ENCODE measurements at regions not wholly inside any gene's neighbourhood (a gene's known extent, or its start where the extent isn't known, plus 50 kb on each side); places are given as distances from the start of the nearest gene placed in this dataset.

DNA sequence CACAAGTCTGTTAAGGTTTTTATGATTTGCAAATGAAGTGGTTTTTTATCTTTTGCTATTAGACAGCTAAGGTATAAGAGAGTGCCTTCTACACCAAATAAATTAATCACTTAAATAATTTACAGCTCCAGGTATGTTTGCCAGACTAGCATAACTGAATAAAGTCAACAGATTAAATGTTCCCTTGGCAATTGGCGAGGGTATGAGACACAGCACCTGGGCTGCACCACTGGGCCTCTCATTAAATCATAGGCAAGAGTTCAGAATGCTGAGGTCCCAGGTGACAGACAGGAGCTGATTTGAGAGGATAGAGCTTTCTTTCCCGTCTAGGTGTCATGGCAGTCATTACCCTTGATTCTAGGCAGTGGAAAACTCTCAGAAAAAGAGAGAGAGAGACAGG, 62.6 kb upstream of the WT1 start:
- H3K27ac Mint-ChIP-seq (ENCODE audit: unreplicated experiment): no peak overlapping the region
- no peaks in the 10 kb centered on the region for H3K4me1 Mint-ChIP-seq (ENCODE audit: low read depth, unreplicated experiment)
- H3K36me3 Mint-ChIP-seq (ENCODE audit: low read depth, unreplicated experiment): no peaks in the 10 kb centered on the region

GRCh38 chr11:32494629-32495028, 59.3 kb upstream of the WT1 start:
- no peak overlapping the region for H3K9ac ChIP-seq (ENCODE audit: low read length)
- H3K27ac ChIP-seq (ENCODE audit: low read depth, low read length): no peak overlapping the region
- H3K79me2 ChIP-seq (ENCODE audit: insufficient read depth, low read length): no peaks in the 10 kb centered on the region
- DNase-seq (ENCODE audit: low read depth) (no peak), FAIRE-seq (no peak)
- H3K4me1 ChIP-seq (ENCODE audit: insufficient read depth, low read length): no peaks in the 10 kb centered on the region
- H3K27me3 ChIP-seq (ENCODE audit: insufficient read depth, low read length): no peaks in the 10 kb centered on the region
- no peaks in the 10 kb centered on the region for H4K20me1 ChIP-seq (ENCODE audit: insufficient read depth, low read length)
- Mint-ChIP-seq H3K27ac (ENCODE audit: unreplicated experiment) (no peak overlapping the region), H3K4me3 (ENCODE audit: unreplicated experiment) (no peak overlapping the region), H3K9me3 (ENCODE audit: unreplicated experiment) (peaks cover 9% of the 10 kb centered on the region), H3K27me3 (ENCODE audit: low read depth, unreplicated experiment) (peaks cover 7% of the 10 kb centered on the region), H3K36me3 (ENCODE audit: low read depth, unreplicated experiment) (no peaks in the 10 kb centered on the region), H3K4me1 (ENCODE audit: low read depth, unreplicated experiment) (no peaks in the 10 kb centered on the region)
- H2AFZ ChIP-seq (ENCODE audit: low read depth, low read length): no peak overlapping the region
- no peaks in the 10 kb centered on the region for H3K36me3 ChIP-seq (ENCODE audit: insufficient read depth, low read length)
- no peaks in the 10 kb centered on the region for H3K9me3 ChIP-seq (ENCODE audit: insufficient read depth, low read depth, low read length)
- TF ChIP-seq CTCF (IDR thresholded peaks at IDR 0.05; ENCODE audit: insufficient read depth, low read depth, low read length) (no peak), EZH2 (IDR thresholded peaks at IDR 0.05; ENCODE audit: insufficient read depth, low read length) (no peak)
- no peak overlapping the region for H3K4me2 ChIP-seq (ENCODE audit: low read length)
- no peak overlapping the region for H3K4me3 ChIP-seq (ENCODE audit: insufficient read depth, low read depth, low read length)

More for the DNA sequence above, 62.6 kb upstream of the WT1 start:
- Mint-ChIP-seq H3K4me3 (ENCODE audit: unreplicated experiment) (no peak overlapping the region), H3K9me3 (ENCODE audit: unreplicated experiment) (no peaks in the 10 kb centered on the region), H3K27me3 (ENCODE audit: low read depth, unreplicated experiment) (peaks cover 3% of the 10 kb centered on the region)
- no peak overlapping the region for H3K4me2 ChIP-seq (ENCODE audit: low read length)
- FAIRE-seq (no peak), DNase-seq (ENCODE audit: low read depth) (no peak)
- H2AFZ ChIP-seq (ENCODE audit: low read depth, low read length): no peak overlapping the region
- no peaks in the 10 kb centered on the region for H3K27me3 ChIP-seq (ENCODE audit: insufficient read depth, low read length)
- TF ChIP-seq CTCF (IDR thresholded peaks at IDR 0.05; ENCODE audit: insufficient read depth, low read depth, low read length): no peak
- TF ChIP-seq EZH2 (IDR thresholded peaks at IDR 0.05; ENCODE audit: insufficient read depth, low read length): no peak
- no peaks in the 10 kb centered on the region for H3K4me1 ChIP-seq (ENCODE audit: insufficient read depth, low read length)
- H3K4me3 ChIP-seq (ENCODE audit: insufficient read depth, low read depth, low read length): no peak overlapping the region
- no peaks in the 10 kb centered on the region for H4K20me1 ChIP-seq (ENCODE audit: insufficient read depth, low read length)
- no peak overlapping the region for H3K27ac ChIP-seq (ENCODE audit: low read depth, low read length)
- H3K36me3 ChIP-seq (ENCODE audit: insufficient read depth, low read length): no peaks in the 10 kb centered on the region
- no peaks in the 10 kb centered on the region for H3K9me3 ChIP-seq (ENCODE audit: insufficient read depth, low read depth, low read length)
- H3K9ac ChIP-seq (ENCODE audit: low read length): no peak overlapping the region
- H3K79me2 ChIP-seq (ENCODE audit: insufficient read depth, low read length): no peaks in the 10 kb centered on the region

- Histone ChIP-seq H3K4me1 (ENCODE audit: insufficient read depth, low read length) (no peaks in the 10 kb centered on the region), H3K27ac (ENCODE audit: low read depth, low read length) (no peak overlapping the region), H3K79me2 (ENCODE audit: insufficient read depth, low read length) (no peaks in the 10 kb centered on the region), H2AFZ (ENCODE audit: low read depth, low read length) (no peak overlapping the region), H4K20me1 (ENCODE audit: insufficient read depth, low read length) (no peaks in the 10 kb centered on the region), H3K4me3 (ENCODE audit: insufficient read depth, low read depth, low read length) (no peak overlapping the region), H3K36me3 (ENCODE audit: insufficient read depth, low read length) (no peaks in the 10 kb centered on the region), H3K27me3 (ENCODE audit: insufficient read depth, low read length) (no peaks in the 10 kb centered on the region), H3K9me3 (ENCODE audit: insufficient read depth, low read depth, low read length) (no peaks in the 10 kb centered on the region), H3K9ac (ENCODE audit: low read length) (no peak overlapping the region), H3K4me2 (ENCODE audit: low read length) (no peak overlapping the region)
- Mint-ChIP-seq H3K4me3 (ENCODE audit: unreplicated experiment) (no peak overlapping the region), H3K4me1 (ENCODE audit: low read depth, unreplicated experiment) (no peaks in the 10 kb centered on the region), H3K9me3 (ENCODE audit: unreplicated experiment) (peaks cover 9% of the 10 kb centered on the region), H3K27me3 (ENCODE audit: low read depth, unreplicated experiment) (peaks cover 11% of the 10 kb centered on the region), H3K27ac (ENCODE audit: unreplicated experiment) (no peak overlapping the region), H3K36me3 (ENCODE audit: low read depth, unreplicated experiment) (no peaks in the 10 kb centered on the region)
- DNase-seq (ENCODE audit: low read depth) (no peak), FAIRE-seq (no peak)
- TF ChIP-seq EZH2 (IDR thresholded peaks at IDR 0.05; ENCODE audit: insufficient read depth, low read length) (no peak), CTCF (IDR thresholded peaks at IDR 0.05; ENCODE audit: insufficient read depth, low read depth, low read length) (no peak)
Observed at GRCh38 chr11:32489464-32489863, 54.1 kb upstream of the WT1 start.
